B cell (primary cell): ENCODE measurements at regions not wholly inside any gene's neighbourhood (a gene's known extent, or its start where the extent isn't known, plus 50 kb on each side); places are given as distances from the start of the nearest gene placed in this dataset.

Experiments used
- ATAC-seq: fragments of 200-7000 bp; cut with Tn5 transposase; one replicate; pipeline ENCODE4 v1.10.0; 2021; ENCODE audit warnings: low read depth, mild to moderate bottlenecking, moderate number of reproducible peaks, moderate library complexity
- CTCF ChIA-PET: fragments of 350-600 bp; sonication (Branson Sonifier 250); formaldehyde crosslinking; loops from one replicate; lab custom pipeline; 2021; ENCODE audit warnings: antibody characterized with exemption, inconsistent platforms; lab: Charles Lee
- POLR2A ChIA-PET: fragments of 350-600 bp; sonication (Branson Sonifier 250); formaldehyde crosslinking; loops from one replicate; lab custom pipeline; 2021; ENCODE audit warnings: antibody characterized with exemption; lab: Charles Lee
- DNase-seq: peaks from one replicate; pipeline ENCODE4 v3.0.0; 2013
- H2AFZ ChIP-seq: 2 replicates; pipeline ENCODE4 v1.6.1; 2012; ENCODE audit warnings: mild to moderate bottlenecking, low read depth, low read length; ENCODE audit not compliant: insufficient read depth, poor library complexity, severe bottlenecking
- H3K27ac ChIP-seq, 2 donors: 1 replicate in 1 of 2; 2 replicates in 1 of 2; pipeline ENCODE4 v1.5.1; 2012 to 2013; ENCODE audit warnings: low read length in 2 of 2, mild to moderate bottlenecking in 2 of 2, moderate library complexity in 1 of 2
- H3K27me3 ChIP-seq, 4 experiments: fragments of 200-600 bp in 1 of 4; sonication (generic) in 1 of 4; replicated peaks in 1 of 4; 1 replicate in 2 of 4; 2 replicates in 2 of 4; pipeline versions ENCODE4 v1.6.1 to v1.7.0; 2013 to 2016; ENCODE audit warnings: low read length in 3 of 4, mild to moderate bottlenecking in 2 of 4, mixed read lengths in 1 of 4, moderate library complexity in 1 of 4; ENCODE audit not compliant: insufficient read depth in 4 of 4, control insufficient read depth in 3 of 4; ENCODE audit errors: control extremely low read depth in 1 of 4
- H3K36me3 ChIP-seq, 2 experiments: replicated peaks in 1 of 2; 1 replicate in 1 of 2; 2 replicates in 1 of 2; pipeline versions ENCODE4 v1.6.1 to v1.7.1; 2013; ENCODE audit warnings: low read length in 1 of 2; ENCODE audit not compliant: insufficient read depth in 2 of 2, control insufficient read depth in 1 of 2; ENCODE audit errors: control extremely low read depth in 1 of 2, extremely low read depth in 1 of 2
- H3K4me1 ChIP-seq, 2 donors: fragments of 200-600 bp in 1 of 2; sonication (generic) in 1 of 2; 1 replicate in 1 of 2; 2 replicates in 1 of 2; pipeline versions ENCODE4 v1.5.1 to v1.6.1; 2013 to 2017; ENCODE audit warnings: low read length in 2 of 2; ENCODE audit not compliant: control insufficient read depth in 2 of 2, insufficient read depth in 2 of 2
- H3K4me2 ChIP-seq: replicated peaks from 2 replicates; pipeline ENCODE3; 2012; ENCODE audit warnings: mild to moderate bottlenecking, low read depth, low read length; ENCODE audit not compliant: poor library complexity, severe bottlenecking
- H3K4me3 ChIP-seq, 5 experiments: fragments of 200-600 bp in 1 of 5; sonication (generic) in 1 of 5; 1 replicate in 3 of 5; 2 replicates in 2 of 5; pipeline versions ENCODE4 v1.5.1 to v1.7.0; 2011 to 2016; ENCODE audit warnings: low read length in 4 of 5, mild to moderate bottlenecking in 4 of 5, low read depth in 2 of 5, control low read depth in 1 of 5, moderate library complexity in 1 of 5; ENCODE audit not compliant: insufficient read depth in 1 of 5; ENCODE audit errors: control extremely low read depth in 1 of 5, extremely low read depth in 1 of 5
- H3K79me2 ChIP-seq: fragments of 200-600 bp; sonication (generic); one replicate; pipeline ENCODE4 v1.6.0; 2016; ENCODE audit warnings: low read length; ENCODE audit not compliant: control insufficient read depth, insufficient read depth
- H3K9ac ChIP-seq: fragments of 200-600 bp; sonication (generic); 2 replicates; pipeline ENCODE4 v1.6.1; 2017; ENCODE audit warnings: mild to moderate bottlenecking, low read length, moderate library complexity
- H3K9me3 ChIP-seq, 3 donors: one replicate each; pipeline versions ENCODE4 v1.6.1 to v1.7.1; 2013; ENCODE audit warnings: low read length in 2 of 3; ENCODE audit not compliant: control insufficient read depth in 2 of 3, insufficient read depth in 1 of 3; ENCODE audit errors: control extremely low read depth in 1 of 3
- H4K20me1 ChIP-seq: 2 replicates; pipeline ENCODE4 v1.6.0; 2012; ENCODE audit warnings: mild to moderate bottlenecking, low read length; ENCODE audit not compliant: insufficient read depth, control insufficient read depth, poor library complexity, severe bottlenecking
- H3K27ac Mint-ChIP-seq: one replicate; pipeline ENCODE4 v1.8.0; 2021; ENCODE audit warnings: mixed read lengths
- H3K27me3 Mint-ChIP-seq: one replicate; pipeline ENCODE4 v1.8.0; 2021; ENCODE audit warnings: mixed read lengths
- H3K4me1 Mint-ChIP-seq: one replicate; pipeline ENCODE4 v1.8.0; 2021; ENCODE audit warnings: mixed read lengths
- H3K4me3 Mint-ChIP-seq: one replicate; pipeline ENCODE4 v1.8.0; 2021; ENCODE audit warnings: mixed read lengths
- H3K9me3 Mint-ChIP-seq: one replicate; pipeline ENCODE4 v1.8.0; 2022; ENCODE audit warnings: mixed read lengths; ENCODE audit not compliant: insufficient read depth
- CTCF ChIP-seq: fragments of 200-600 bp; IDR thresholded peaks from one replicate; pipeline ENCODE4 v1.8.0; 2022; ENCODE audit warnings: antibody characterized with exemption, mild to moderate bottlenecking
- EZH2 ChIP-seq: IDR thresholded peaks from 2 replicates; pipeline ENCODE4 v1.6.1; 2012; ENCODE audit warnings: borderline replicate concordance, low read depth, mild to moderate bottlenecking, moderate library complexity, low read length; ENCODE audit not compliant: insufficient read depth, poor library complexity, severe bottlenecking
- WGBS: methylation state at CpG from one replicate; pipeline ENCODE4 v1.1.5; 2013; ENCODE audit warnings: missing lambda C conversion rate; ENCODE audit not compliant: insufficient coverage; 5-methylcytosine and 5-hydroxymethylcytosine counted together
- intact Hi-C: fragments of 100-400 bp; cut with micrococcal nuclease; formaldehyde crosslinking; loops from one replicate; pipeline ENCODE4 v1.10.0; 2022

DNA sequence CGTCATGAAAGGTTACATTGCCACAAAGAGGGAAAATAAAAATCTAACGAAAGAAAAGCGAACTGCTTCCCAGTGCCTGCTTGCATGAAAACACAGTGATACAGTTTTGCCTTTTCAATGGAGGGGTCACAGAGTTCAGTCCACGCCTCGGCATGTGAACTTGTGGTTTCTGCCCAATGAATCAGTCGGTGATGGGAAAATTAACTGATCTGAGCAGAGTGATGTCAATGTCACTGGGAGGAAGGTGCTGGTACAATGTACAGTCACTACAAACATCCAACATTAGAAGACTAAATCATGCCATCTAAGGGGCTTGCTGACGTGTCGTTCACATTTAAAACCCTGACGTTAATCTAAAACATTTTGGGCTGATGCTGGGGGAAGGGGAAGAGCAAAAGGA lies 151.8 kb upstream of the MSX2 start:
- Histone ChIP-seq H2AFZ (no peak overlapping the region), H3K36me3 (no peaks in the 10 kb centered on the region), H3K4me2 (no peak overlapping the region), H3K4me3 (no peak overlapping the region), H4K20me1 (no peaks in the 10 kb centered on the region), H3K9ac (no peak overlapping the region), H3K27ac (no peak overlapping the region), H3K9me3 (peaks cover 0 to 4% (median 0%) of the 10 kb centered on the region in 3 donors), H3K79me2 (no peaks in the 10 kb centered on the region), H3K27me3 (no peaks in the 10 kb centered on the region), H3K4me1 (no peaks in the 10 kb centered on the region)
- Mint-ChIP-seq H3K4me3 (no peak overlapping the region), H3K9me3 (no peaks in the 10 kb centered on the region), H3K27ac (no peak overlapping the region), H3K4me1 (no peaks in the 10 kb centered on the region), H3K27me3 (no peaks in the 10 kb centered on the region)
- 87% methylated on average over 5 of the region's 9 CpGs for WGBS
- CTCF ChIA-PET, result no interaction called here
- no peak for TF ChIP-seq EZH2
- TF ChIP-seq CTCF, result no peak
- intact Hi-C loops, result no loop called here
- POLR2A ChIA-PET, result no interaction called here
- DNase-seq, result no peak
- ATAC-seq, result no peak

GRCh38 chr5:174573221-174573994 lies 151.0 kb upstream of the MSX2 start:
- Histone ChIP-seq H3K9ac (no peak overlapping the region), H3K4me1 (no peaks in the 10 kb centered on the region), H3K36me3 (no peaks in the 10 kb centered on the region), H4K20me1 (no peaks in the 10 kb centered on the region), H3K79me2 (no peaks in the 10 kb centered on the region), H3K4me3 (no peak overlapping the region), H2AFZ (no peak overlapping the region), H3K9me3 (peaks cover 0 to 7% (median 0%) of the 10 kb centered on the region in 3 donors), H3K27me3 (no peaks in the 10 kb centered on the region), H3K4me2 (no peak overlapping the region), H3K27ac (no peak overlapping the region)
- Mint-ChIP-seq H3K4me1 (no peaks in the 10 kb centered on the region), H3K4me3 (no peak overlapping the region), H3K9me3 (no peaks in the 10 kb centered on the region), H3K27ac (no peak overlapping the region), H3K27me3 (no peaks in the 10 kb centered on the region)
- POLR2A ChIA-PET, result no interaction called here
- TF ChIP-seq CTCF (no peak), EZH2 (no peak)
- intact Hi-C loops, result no loop called here
- CTCF ChIA-PET, result no interaction called here
- DNase-seq (no peak), ATAC-seq (no peak)
- WGBS, result 58% methylated on average over 11 of the region's 14 CpGs
